ENCODE measurements at regions not wholly inside any gene's neighbourhood (a gene's known extent, or its start where the extent isn't known, plus 50 kb on each side); places are given as distances from the start of the nearest gene placed in this dataset.

GRCh38 chr14:31921721-31922120 lies 155.4 kb upstream of the ARHGAP5 start:
- no peak for TF ChIP-seq CTCF (IDR thresholded peaks at IDR 0.05 in 8 of 11, conservative IDR thresholded peaks at IDR 0.05 in 3 of 11)
- TF ChIP-seq POLR2AphosphoS5 (IDR thresholded peaks at IDR 0.05): no peak
- no peak for TF ChIP-seq POLR2A (IDR thresholded peaks at IDR 0.05)
